Vagina (tissue), 2 donors: ENCODE measurements at regions not wholly inside any gene's neighbourhood (a gene's known extent, or its start where the extent isn't known, plus 50 kb on each side); places are given as distances from the start of the nearest gene placed in this dataset.

ENCODE experiments used
- DNase-seq, 2 donors: peaks; one replicate each; pipeline ENCODE4 v3.0.0-alpha.2; 2017; ENCODE audit errors: extremely low spot score in 2 of 2
- H3K27ac ChIP-seq: fragments of 200-600 bp; sonication (generic); one replicate; pipeline ENCODE4 v1.5.1; 2019
- H3K27me3 ChIP-seq: fragments of 200-600 bp; sonication (generic); one replicate; pipeline ENCODE4 v1.5.1; 2019
- H3K36me3 ChIP-seq, 2 donors: fragments of 200-600 bp; sonication (generic); one replicate each; pipeline ENCODE4 v1.5.1; 2017 to 2019
- H3K4me1 ChIP-seq: fragments of 200-600 bp; sonication (generic); one replicate; pipeline ENCODE4 v1.5.1; 2019
- H3K4me3 ChIP-seq, 2 donors: fragments of 200-600 bp; sonication (generic); 1 replicate in 1 of 2; 2 replicates in 1 of 2; pipeline ENCODE4 v1.5.1; 2016 to 2019
- H3K9me3 ChIP-seq: fragments of 200-600 bp; sonication (generic); one replicate; pipeline ENCODE4 v1.5.1; 2019
- CTCF ChIP-seq, 3 experiments: fragments of 450-650 bp in 2 of 3; fragments of 200-600 bp in 1 of 3; sonication (generic) in 1 of 3; IDR thresholded peaks; one replicate each; pipeline ENCODE4 v1.5.1; 2017 to 2019; ENCODE audit warnings: antibody characterized with exemption in 3 of 3, mild to moderate bottlenecking in 2 of 3, moderate library complexity in 2 of 3
- POLR2A ChIP-seq, 2 donors: fragments of 450-650 bp; IDR thresholded peaks; one replicate each; pipeline ENCODE4 v1.6.1; 2017; ENCODE audit warnings: antibody characterized with exemption in 2 of 2, mild to moderate bottlenecking in 2 of 2, moderate library complexity in 2 of 2
- POLR2AphosphoS5 ChIP-seq, 2 donors: sonication (generic); formaldehyde crosslinking; IDR thresholded peaks; one replicate each; pipeline ENCODE4 v1.9.0; 2017; ENCODE audit warnings: antibody characterized with exemption in 2 of 2, mild to moderate bottlenecking in 2 of 2, low read depth in 1 of 2; ENCODE audit not compliant: insufficient read depth in 1 of 2
- intact Hi-C: fragments of 100-400 bp; cut with DNase I; formaldehyde crosslinking; loops from one replicate; pipeline ENCODE4 v1.15.1; 2023

- H3K9me3 ChIP-seq, result no peaks in the 10 kb centered on the region
- no peaks in the 10 kb centered on the region for H3K36me3 ChIP-seq
- intact Hi-C loops, result no loop called here
- no peak overlapping the region for H3K27ac ChIP-seq
- DNase-seq, result no peak
- H3K4me1 ChIP-seq, result no peaks in the 10 kb centered on the region
- no peaks in the 10 kb centered on the region for H3K27me3 ChIP-seq
- no peak for TF ChIP-seq CTCF (IDR thresholded peaks at IDR 0.05)
- TF ChIP-seq POLR2AphosphoS5 (IDR thresholded peaks at IDR 0.05; ENCODE audit: insufficient read depth in 1 of 2, low read depth in 1 of 2), result no peak
- no peak for TF ChIP-seq POLR2A (IDR thresholded peaks at IDR 0.05)
- no peak overlapping the region for H3K4me3 ChIP-seq
These were observed 348.4 kb upstream of the IL12A start for GRCh38 chr3:159640225-159640624.

GRCh38 chr3:159643406-159643805, 345.2 kb upstream of the IL12A start:
- Histone ChIP-seq H3K27me3 (no peaks in the 10 kb centered on the region), H3K36me3 (no peaks in the 10 kb centered on the region), H3K4me1 (no peaks in the 10 kb centered on the region), H3K4me3 (no peak overlapping the region), H3K27ac (no peak overlapping the region), H3K9me3 (no peaks in the 10 kb centered on the region)
- intact Hi-C loops, result no loop called here
- TF ChIP-seq POLR2A (IDR thresholded peaks at IDR 0.05) (no peak), CTCF (IDR thresholded peaks at IDR 0.05) (no peak), POLR2AphosphoS5 (IDR thresholded peaks at IDR 0.05; ENCODE audit: insufficient read depth in 1 of 2, low read depth in 1 of 2) (no peak)
- no peak for DNase-seq

DNA sequence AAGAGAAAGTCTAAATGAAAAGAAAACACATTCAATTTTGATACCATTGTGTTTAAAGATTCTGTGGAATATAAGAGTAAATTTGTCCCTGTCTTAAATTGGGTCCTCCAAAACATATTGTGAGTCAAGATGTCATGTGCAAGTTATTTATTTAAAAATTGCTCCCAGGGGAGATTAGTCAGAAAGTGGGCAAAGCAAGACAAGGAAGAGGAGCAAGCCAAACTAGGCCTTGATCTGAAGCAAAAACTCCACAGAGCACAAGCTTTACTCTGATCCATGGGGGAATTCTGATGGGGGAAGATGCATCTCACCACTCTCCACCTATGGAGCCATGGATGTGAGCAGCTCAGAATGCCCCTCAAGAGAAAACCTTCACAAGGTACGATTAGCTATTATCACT, 342.8 kb upstream of the IL12A start:
- H3K9me3 ChIP-seq, result no peaks in the 10 kb centered on the region
- TF ChIP-seq POLR2A (IDR thresholded peaks at IDR 0.05) (no peak), POLR2AphosphoS5 (IDR thresholded peaks at IDR 0.05; ENCODE audit: insufficient read depth in 1 of 2, low read depth in 1 of 2) (no peak), CTCF (IDR thresholded peaks at IDR 0.05) (no peak)
- H3K4me1 ChIP-seq, result no peaks in the 10 kb centered on the region
- H3K27ac ChIP-seq, result no peak overlapping the region
- H3K36me3 ChIP-seq, result no peaks in the 10 kb centered on the region
- H3K4me3 ChIP-seq, result no peak overlapping the region
- no peaks in the 10 kb centered on the region for H3K27me3 ChIP-seq
- intact Hi-C loops, result no loop called here
- DNase-seq, result no peak

GRCh38 chr3:159649951-159650350, 338.7 kb upstream of the IL12A start:
- no peaks in the 10 kb centered on the region for H3K36me3 ChIP-seq
- intact Hi-C loops, result no loop called here
- no peaks in the 10 kb centered on the region for H3K4me1 ChIP-seq
- H3K27me3 ChIP-seq, result no peaks in the 10 kb centered on the region
- no peaks in the 10 kb centered on the region for H3K9me3 ChIP-seq
- DNase-seq, result no peak
- no peak overlapping the region for H3K4me3 ChIP-seq
- no peak overlapping the region for H3K27ac ChIP-seq
- no peak for TF ChIP-seq POLR2A (IDR thresholded peaks at IDR 0.05)

DNA sequence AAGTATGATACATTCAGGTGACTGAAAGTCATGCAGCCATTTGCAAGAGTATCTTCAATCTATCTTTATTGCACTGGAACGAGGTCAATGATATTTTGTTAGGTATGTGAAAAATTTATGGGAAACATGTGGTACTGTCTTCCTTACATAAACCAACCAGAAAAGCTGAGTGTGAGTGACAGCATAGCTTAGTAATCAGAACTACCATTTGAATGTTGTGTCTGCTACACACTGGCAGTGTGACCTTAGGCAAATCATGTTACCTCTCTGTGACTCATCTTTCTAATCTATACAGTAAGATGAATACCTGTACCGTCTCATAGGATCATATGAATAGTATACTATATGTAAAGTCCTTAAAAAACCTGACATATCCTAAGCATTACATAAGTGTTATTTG, 337.9 kb upstream of the IL12A start:
- TF ChIP-seq POLR2A (IDR thresholded peaks at IDR 0.05) (no peak), CTCF (IDR thresholded peaks at IDR 0.05) (no peak), POLR2AphosphoS5 (IDR thresholded peaks at IDR 0.05; ENCODE audit: insufficient read depth in 1 of 2, low read depth in 1 of 2) (no peak)
- Histone ChIP-seq H3K27me3 (no peaks in the 10 kb centered on the region), H3K4me3 (no peak overlapping the region), H3K4me1 (no peaks in the 10 kb centered on the region), H3K27ac (no peak overlapping the region), H3K9me3 (no peaks in the 10 kb centered on the region), H3K36me3 (no peaks in the 10 kb centered on the region)
- no peak for DNase-seq
- intact Hi-C loops, result no loop called here

DNA sequence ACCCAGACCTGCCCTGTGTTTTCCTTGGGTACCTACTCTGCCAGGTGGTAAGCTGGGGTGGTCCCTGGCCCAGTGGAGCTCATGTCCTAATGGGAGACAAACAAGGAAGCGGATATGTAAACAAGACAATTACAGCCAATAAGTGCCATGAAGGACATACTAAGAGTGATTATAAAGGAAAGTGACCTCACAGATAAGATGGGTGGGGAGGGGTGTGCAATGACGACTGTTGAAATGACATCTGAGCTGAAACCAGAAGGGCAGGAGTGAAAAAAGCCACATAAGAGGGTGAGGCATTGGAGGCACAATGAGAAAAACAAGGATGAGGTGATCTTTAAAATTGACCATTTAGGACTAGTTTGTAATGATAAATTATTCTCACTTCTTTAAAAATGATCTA, 336.2 kb upstream of the IL12A start:
- H3K4me1 ChIP-seq, result no peaks in the 10 kb centered on the region
- intact Hi-C loops, result no loop called here
- no peak for DNase-seq
- TF ChIP-seq POLR2AphosphoS5 (IDR thresholded peaks at IDR 0.05; ENCODE audit: insufficient read depth in 1 of 2, low read depth in 1 of 2) (no peak), CTCF (IDR thresholded peaks at IDR 0.05) (no peak), POLR2A (IDR thresholded peaks at IDR 0.05) (no peak)
- no peak overlapping the region for H3K4me3 ChIP-seq
- H3K9me3 ChIP-seq, result no peaks in the 10 kb centered on the region
- no peaks in the 10 kb centered on the region for H3K36me3 ChIP-seq
- H3K27ac ChIP-seq, result no peak overlapping the region
- H3K27me3 ChIP-seq, result no peaks in the 10 kb centered on the region
